Occipital lobe (tissue), 1 donor: ENCODE measurements at regions not wholly inside any gene's neighbourhood (a gene's known extent, or its start where the extent isn't known, plus 50 kb on each side); places are given as distances from the start of the nearest gene placed in this dataset.

Experiments
- DNase-seq: peaks from one replicate; lab custom pipeline; 2025; lab: John Stamatoyannopoulos, UW

GRCh38 chr19:29372091-29372415 is 153.7 kb upstream of the VSTM2B start:
- DNase-seq, result no peak

GRCh38 chr19:29372461-29372860 is 153.3 kb upstream of the VSTM2B start:
- DNase-seq, result no peak

GRCh38 chr19:29372921-29373797 is 152.6 kb upstream of the VSTM2B start:
- no peak for DNase-seq

GRCh38 chr19:29375429-29376119 is 150.2 kb upstream of the VSTM2B start:
- DNase-seq, result no peak

- DNase-seq, result no peak
These were observed 148.9 kb upstream of the VSTM2B start for GRCh38 chr19:29376855-29377354.

GRCh38 chr19:29378126-29378525 is 147.7 kb upstream of the VSTM2B start:
- DNase-seq, result no peak

GRCh38 chr19:29378543-29379080 is 147.2 kb upstream of the VSTM2B start:
- DNase-seq, result no peak

GRCh38 chr19:29379257-29380021 is 146.4 kb upstream of the VSTM2B start:
- no peak for DNase-seq

GRCh38 chr19:29380581-29380980 is 145.2 kb upstream of the VSTM2B start:
- no peak for DNase-seq

- DNase-seq, result no peak
These were observed 144.2 kb upstream of the VSTM2B start for GRCh38 chr19:29381353-29382203.

- no peak for DNase-seq
These were observed 142.1 kb upstream of the VSTM2B start for GRCh38 chr19:29383696-29384095.

GRCh38 chr19:29384656-29385055 is 141.1 kb upstream of the VSTM2B start:
- DNase-seq, result no peak

- DNase-seq, result no peak
These were observed 140.5 kb upstream of the VSTM2B start for GRCh38 chr19:29385191-29385795.

GRCh38 chr19:29386970-29387369 is 138.8 kb upstream of the VSTM2B start:
- no peak for DNase-seq

GRCh38 chr19:29387586-29387985 is 138.2 kb upstream of the VSTM2B start:
- DNase-seq, result no peak

- DNase-seq, result no peak
These were observed 136.3 kb upstream of the VSTM2B start for GRCh38 chr19:29389495-29389894.

GRCh38 chr19:29390742-29391141 is 135.1 kb upstream of the VSTM2B start:
- DNase-seq, result no peak

- DNase-seq, result no peak
These were observed 131.8 kb upstream of the VSTM2B start for GRCh38 chr19:29393915-29394460.

GRCh38 chr19:29395111-29395733 is 130.6 kb upstream of the VSTM2B start:
- DNase-seq, result no peak
